GM12878 (cell line): ENCODE measurements at regions not wholly inside any gene's neighbourhood (a gene's known extent, or its start where the extent isn't known, plus 50 kb on each side); places are given as distances from the start of the nearest gene placed in this dataset.

Experiments
- ATAC-seq: fragments of 200-7000 bp; cut with Tn5 transposase; 3 replicates; pipeline ENCODE4 v1.9.1; 2020; ENCODE audit warnings: mild to moderate bottlenecking, moderate library complexity
- BruUV-seq: library from RNA; stranded (reverse); fragments of 400-500 nt; replicated peaks from 2 replicates; lab custom pipeline; 2021; lab: Mats Ljungman, UMichigan
- CTCF ChIA-PET: fragments of 300-600 bp; sonication (Branson Sonifier 250); formaldehyde crosslinking; extraction: SDS; loops from one replicate; lab custom pipeline; 2021; ENCODE audit warnings: inconsistent platforms; lab: Yijun Ruan, JAX
- POLR2A ChIA-PET: fragments of 350-600 bp; formaldehyde crosslinking; extraction: SDS; loops from one replicate; lab custom pipeline; 2021; ENCODE audit warnings: inconsistent platforms; lab: Charles Lee
- RAD21 ChIA-PET: fragments of 300-600 bp; sonication (Branson Sonifier 250); formaldehyde crosslinking; loops from one replicate; lab custom pipeline; 2023; ENCODE audit warnings: antibody characterized with exemption; ENCODE audit not compliant: unreplicated experiment; lab: Charles Lee
- SMC1A ChIA-PET: fragments of 300-600 bp; sonication (Branson Sonifier 250); formaldehyde crosslinking; loops from one replicate; lab custom pipeline; 2023; ENCODE audit not compliant: unreplicated experiment, uncharacterized antibody; lab: Charles Lee
- DNase-seq: peaks from one replicate; pipeline ENCODE4 v3.0.0-alpha.2; 2011; ENCODE audit warnings: low read depth, low spot score
- FAIRE-seq: peaks from 3 replicates; lab custom pipeline; 2011; peaks lifted over from hg19 to GRCh38; lab: Jason Lieb, UNC
- H2AFZ ChIP-seq: 2 replicates; pipeline ENCODE4 v1.6.0; 2011; ENCODE audit warnings: low read depth, low read length, control low read depth; ENCODE audit not compliant: control insufficient read depth
- H3K27ac ChIP-seq: 2 replicates; pipeline ENCODE4 v1.5.1; 2011; ENCODE audit warnings: control low read depth; ENCODE audit not compliant: control insufficient read depth, insufficient read depth
- H3K27me3 ChIP-seq, 2 experiments: replicated peaks in 1 of 2; 2 replicates each; pipeline versions ENCODE4 v1.6.0 to v1.6.1; 2011; ENCODE audit warnings: low read length in 1 of 2; ENCODE audit not compliant: control insufficient read depth in 2 of 2, insufficient read depth in 2 of 2
- H3K36me3 ChIP-seq, 2 experiments: 2 replicates each; pipeline ENCODE4 v1.5.1; 2011; ENCODE audit warnings: low read length in 1 of 2; ENCODE audit not compliant: control insufficient read depth in 2 of 2, insufficient read depth in 2 of 2
- H3K4me1 ChIP-seq: 2 replicates; pipeline ENCODE4 v1.6.1; 2011; ENCODE audit warnings: mild to moderate bottlenecking, low read length, moderate library complexity, mixed read lengths; ENCODE audit not compliant: control insufficient read depth, insufficient read depth
- H3K4me2 ChIP-seq: 2 replicates; pipeline ENCODE4 v1.6.0; 2011; ENCODE audit warnings: control low read depth; ENCODE audit not compliant: control insufficient read depth, insufficient read depth
- H3K4me3 ChIP-seq: fragments of 200-600 bp; sonication (generic); 2 replicates; pipeline ENCODE4 v1.5.1; 2016
- H3K79me2 ChIP-seq: 2 replicates; pipeline ENCODE4 v1.6.0; 2011; ENCODE audit warnings: low read length; ENCODE audit not compliant: control insufficient read depth, insufficient read depth
- H3K9ac ChIP-seq: 2 replicates; pipeline ENCODE4 v1.8.0; 2011; ENCODE audit warnings: low read length, control low read depth, mixed read lengths; ENCODE audit not compliant: control insufficient read depth, insufficient read depth
- H3K9me3 ChIP-seq: replicated peaks from 3 replicates; pipeline ENCODE4 v1.5.1; 2011; ENCODE audit warnings: mild to moderate bottlenecking, low read length; ENCODE audit not compliant: control insufficient read depth, insufficient read depth
- H4K20me1 ChIP-seq: 2 replicates; pipeline ENCODE4 v1.6.0; 2011; ENCODE audit not compliant: control insufficient read depth, insufficient read depth
- CBX3 ChIP-seq: fragments of 200-600 bp; sonication (generic); IDR thresholded peaks from 2 replicates; pipeline ENCODE4 v1.6.1; 2016; ENCODE audit warnings: low read depth, borderline replicate concordance
- FOXM1 ChIP-seq: IDR thresholded peaks from 2 replicates; pipeline ENCODE4 v1.6.1; 2012; ENCODE audit warnings: low read depth, mild to moderate bottlenecking, inconsistent platforms, low read length, moderate library complexity
- JUND ChIP-seq: IDR thresholded peaks from 2 replicates; pipeline ENCODE4 v1.6.1; 2012; ENCODE audit warnings: low read depth, mild to moderate bottlenecking, low read length, improper control_type of control experiment, moderate library complexity
- MTA3 ChIP-seq: IDR thresholded peaks from 2 replicates; pipeline ENCODE4 v1.6.1; 2012; ENCODE audit warnings: low read length, inconsistent platforms, borderline replicate concordance
- NFYB ChIP-seq: IDR thresholded peaks from 2 replicates; pipeline ENCODE4 v1.6.1; 2011; ENCODE audit warnings: low read depth, mild to moderate bottlenecking, low read length, improper control_type of control experiment, moderate library complexity; ENCODE audit not compliant: insufficient read depth
- PAX5 ChIP-seq: IDR thresholded peaks from 2 replicates; pipeline ENCODE4 v1.6.1; 2011; ENCODE audit warnings: low read depth, low read length, borderline replicate concordance
- POLR2AphosphoS2 ChIP-seq: IDR thresholded peaks from 2 replicates; pipeline ENCODE4 v1.6.1; 2011; ENCODE audit warnings: low read depth, mild to moderate bottlenecking, low read length, improper control_type of control experiment, moderate library complexity
- POLR2AphosphoS5 ChIP-seq: IDR thresholded peaks from 2 replicates; pipeline ENCODE4 v1.6.1; 2011; ENCODE audit warnings: mild to moderate bottlenecking, low read length, inconsistent platforms
- RCOR1 ChIP-seq: conservative IDR thresholded peaks from 2 replicates; pipeline ENCODE4 v1.6.1; 2012; ENCODE audit warnings: low read depth, low read length, improper control_type of control experiment
- STAT1 ChIP-seq: fragments of 450-650 bp; conservative IDR thresholded peaks from 2 replicates; pipeline ENCODE4 v1.6.1; 2014; ENCODE audit warnings: antibody characterized with exemption, mild to moderate bottlenecking
- TBL1XR1 ChIP-seq: IDR thresholded peaks from 2 replicates; pipeline ENCODE4 v1.6.1; 2012; ENCODE audit warnings: low read depth, low read length, improper control_type of control experiment
- ZNF384 ChIP-seq: IDR thresholded peaks from 2 replicates; pipeline ENCODE4 v1.6.1; 2012; ENCODE audit warnings: low read depth, mild to moderate bottlenecking, low read length, improper control_type of control experiment, borderline replicate concordance
- ZNF622 ChIP-seq: fragments of 450-650 bp; IDR thresholded peaks from 2 replicates; pipeline ENCODE4 v1.6.1; 2017; ENCODE audit warnings: mild to moderate bottlenecking, inconsistent platforms
- ZSCAN29 ChIP-seq: fragments of 450-650 bp; IDR thresholded peaks from 2 replicates; pipeline ENCODE4 v1.6.1; 2017; ENCODE audit warnings: mild to moderate bottlenecking, moderate library complexity
- ZZZ3 ChIP-seq: IDR thresholded peaks from 2 replicates; pipeline ENCODE4 v1.6.1; 2011; ENCODE audit warnings: low read depth; ENCODE audit not compliant: control insufficient read depth, insufficient read length
- WGBS: methylation state at CpG from one replicate; pipeline ENCODE4 v1.1.6; 2016; ENCODE audit warnings: low lambda C conversion rate; ENCODE audit not compliant: insufficient replicate concordance, insufficient coverage; ENCODE audit errors: missing lambda C conversion rate; 5-methylcytosine and 5-hydroxymethylcytosine counted together
- in situ Hi-C: fragments of 300-500 bp; cut with MboI; formaldehyde crosslinking; loops from 9 replicates; pipeline ENCODE4 v1.14.3; 2018; ENCODE audit warnings: mixed read lengths
- intact Hi-C: fragments of 100-400 bp; cut with micrococcal nuclease; formaldehyde crosslinking; loops from one replicate; pipeline ENCODE4 v1.14.2; 2022; ENCODE audit not compliant: unreplicated experiment

DNA sequence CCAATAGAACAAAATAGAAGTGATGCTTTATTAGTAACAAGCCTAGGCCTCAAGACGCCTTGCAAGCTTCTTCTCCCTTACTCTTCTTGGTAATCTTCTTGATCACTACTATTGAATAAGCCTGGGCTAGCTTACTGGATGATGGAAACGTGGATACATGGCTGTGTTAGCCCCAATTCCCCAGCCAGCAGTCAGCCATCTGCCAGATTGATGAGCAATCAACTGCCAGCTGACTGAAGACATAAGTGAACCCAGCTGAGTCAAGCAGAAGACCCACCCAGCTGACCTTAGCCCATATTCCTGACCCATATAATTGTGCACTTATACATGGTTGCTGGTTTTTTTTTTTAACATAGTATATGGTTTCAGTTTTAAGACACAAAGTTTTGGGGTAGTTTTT is 130.4 kb downstream of the DHX15 start:
- ATAC-seq = no peak
- SMC1A ChIA-PET = no interaction called here
- no peak for TF ChIP-seq ZNF384
- no peak for TF ChIP-seq FOXM1
- no peak for TF ChIP-seq RCOR1
- TF ChIP-seq STAT1 = no peak
- no peak for TF ChIP-seq POLR2AphosphoS2
- TF ChIP-seq PAX5 = no peak
- TF ChIP-seq ZSCAN29 = no peak
- TF ChIP-seq MTA3 = no peak
- TF ChIP-seq ZZZ3 = no peak
- no peak for TF ChIP-seq POLR2AphosphoS5
- no peak for TF ChIP-seq TBL1XR1
- no peak for TF ChIP-seq JUND
- no peak for TF ChIP-seq ZNF622
- no peak for TF ChIP-seq CBX3
- TF ChIP-seq NFYB = no peak
- no peaks in the 10 kb centered on the region for H4K20me1 ChIP-seq
- no peaks in the 10 kb centered on the region for H3K79me2 ChIP-seq
- POLR2A ChIA-PET = no interaction called here
- BruUV-seq = no TSS peak
- H3K27me3 ChIP-seq = no peaks in the 10 kb centered on the region
- no peak overlapping the region for H2AFZ ChIP-seq
- no peak for DNase-seq
- H3K4me2 ChIP-seq = no peak overlapping the region
- no peaks in the 10 kb centered on the region for H3K4me1 ChIP-seq
- CTCF ChIA-PET = interaction anchor here (0.6 kb wide), 1 partner anchor 19 kb away, joined by 4 read pairs; no protein-coding TSS in a partner anchor
- 0% methylated on average over 2 of the region's 2 CpGs for WGBS
- RAD21 ChIA-PET = no interaction called here
- H3K27ac ChIP-seq = no peak overlapping the region
- H3K4me3 ChIP-seq = no peak overlapping the region
- intact Hi-C loops (no loop called here), in situ Hi-C loops (no loop called here)
- no peaks in the 10 kb centered on the region for H3K36me3 ChIP-seq
- H3K9ac ChIP-seq = no peak overlapping the region
- FAIRE-seq = no peak
- H3K9me3 ChIP-seq = no peaks in the 10 kb centered on the region
